RWPE1 (cell line): ENCODE measurements at regions not wholly inside any gene's neighbourhood (a gene's known extent, or its start where the extent isn't known, plus 50 kb on each side); places are given as distances from the start of the nearest gene placed in this dataset.

ENCODE experiments used
- CTCF ChIA-PET: fragments of 350-600 bp; sonication (Branson Sonifier 250); formaldehyde crosslinking; extraction: SDS; loops from one replicate; lab custom pipeline; 2021; lab: Yijun Ruan, JAX
- POLR2A ChIA-PET: fragments of 400-600 bp; formaldehyde crosslinking; extraction: SDS; loops from one replicate; lab custom pipeline; 2020; ENCODE audit warnings: antibody characterized with exemption; ENCODE audit not compliant: low non-redundant PET; lab: Yijun Ruan, JAX
- DNase-seq: peaks from one replicate; pipeline ENCODE4 v3.0.0; 2012; ENCODE audit warnings: low spot score
- H3K27ac ChIP-seq: fragments of 450-650 bp; 2 replicates; pipeline ENCODE4 v1.5.1; 2017
- TF ChIP-seq, protein P1 (sequence below): fragments of 450-650 bp; conservative IDR thresholded peaks from 2 replicates; pipeline ENCODE4 v1.5.1; 2017; ENCODE audit warnings: low read depth, mild to moderate bottlenecking

- TF ChIP-seq, protein P1, sequence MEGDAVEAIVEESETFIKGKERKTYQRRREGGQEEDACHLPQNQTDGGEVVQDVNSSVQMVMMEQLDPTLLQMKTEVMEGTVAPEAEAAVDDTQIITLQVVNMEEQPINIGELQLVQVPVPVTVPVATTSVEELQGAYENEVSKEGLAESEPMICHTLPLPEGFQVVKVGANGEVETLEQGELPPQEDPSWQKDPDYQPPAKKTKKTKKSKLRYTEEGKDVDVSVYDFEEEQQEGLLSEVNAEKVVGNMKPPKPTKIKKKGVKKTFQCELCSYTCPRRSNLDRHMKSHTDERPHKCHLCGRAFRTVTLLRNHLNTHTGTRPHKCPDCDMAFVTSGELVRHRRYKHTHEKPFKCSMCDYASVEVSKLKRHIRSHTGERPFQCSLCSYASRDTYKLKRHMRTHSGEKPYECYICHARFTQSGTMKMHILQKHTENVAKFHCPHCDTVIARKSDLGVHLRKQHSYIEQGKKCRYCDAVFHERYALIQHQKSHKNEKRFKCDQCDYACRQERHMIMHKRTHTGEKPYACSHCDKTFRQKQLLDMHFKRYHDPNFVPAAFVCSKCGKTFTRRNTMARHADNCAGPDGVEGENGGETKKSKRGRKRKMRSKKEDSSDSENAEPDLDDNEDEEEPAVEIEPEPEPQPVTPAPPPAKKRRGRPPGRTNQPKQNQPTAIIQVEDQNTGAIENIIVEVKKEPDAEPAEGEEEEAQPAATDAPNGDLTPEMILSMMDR: no peak
- no peak overlapping the region for H3K27ac ChIP-seq
- POLR2A ChIA-PET: no interaction called here
- CTCF ChIA-PET: no interaction called here
- no peak for DNase-seq
Observed at GRCh38 chr11:106344966-106345365, 267.5 kb downstream of the AASDHPPT start.

DNA sequence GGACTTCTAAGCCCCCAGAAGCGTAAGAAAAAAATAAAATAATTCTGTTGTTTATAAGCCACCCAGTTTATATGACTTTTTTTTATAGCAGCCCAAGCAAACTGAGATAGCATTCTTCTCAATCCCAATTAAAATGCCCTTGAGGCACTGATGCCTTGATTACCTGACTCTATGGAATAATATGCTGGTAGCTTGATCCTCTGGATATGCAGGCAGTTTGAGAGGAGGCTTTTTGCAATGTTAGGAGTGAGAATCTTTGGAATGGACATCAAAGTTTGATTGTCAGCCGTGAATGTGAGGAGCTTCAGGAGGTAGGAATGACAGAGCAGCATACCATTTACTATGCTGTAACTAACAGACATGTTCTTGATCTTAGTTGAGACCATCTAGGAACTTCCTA, 275.6 kb downstream of the AASDHPPT start:
- no peak overlapping the region for H3K27ac ChIP-seq
- DNase-seq: no peak
- TF ChIP-seq, protein P1: no peak
- CTCF ChIA-PET: no interaction called here
- POLR2A ChIA-PET: no interaction called here

GRCh38 chr11:106369224-106369623, 291.8 kb downstream of the AASDHPPT start:
- CTCF ChIA-PET: interaction anchor here (0.7 kb wide), 1 partner anchor 12 kb away, joined by 5 read pairs; no protein-coding TSS in a partner anchor
- no peak overlapping the region for H3K27ac ChIP-seq
- POLR2A ChIA-PET: no interaction called here
- TF ChIP-seq, protein P1: no peak
- no peak for DNase-seq

GRCh38 chr11:106378513-106379179, 301.2 kb downstream of the AASDHPPT start:
- POLR2A ChIA-PET: no interaction called here
- no peak for DNase-seq
- CTCF ChIA-PET: no interaction called here
- no peak overlapping the region for H3K27ac ChIP-seq
- TF ChIP-seq, protein P1: no peak

- ChIA-PET CTCF (interaction anchor here (0.5 kb wide), 1 partner anchor 574 kb away, joined by 3 read pairs; no protein-coding TSS in a partner anchor), POLR2A (no interaction called here)
- H3K27ac ChIP-seq: no peak overlapping the region
- no peak for DNase-seq
- TF ChIP-seq, protein P1: no peak
Observed at GRCh38 chr11:106379265-106379664, 301.8 kb downstream of the AASDHPPT start.

DNA sequence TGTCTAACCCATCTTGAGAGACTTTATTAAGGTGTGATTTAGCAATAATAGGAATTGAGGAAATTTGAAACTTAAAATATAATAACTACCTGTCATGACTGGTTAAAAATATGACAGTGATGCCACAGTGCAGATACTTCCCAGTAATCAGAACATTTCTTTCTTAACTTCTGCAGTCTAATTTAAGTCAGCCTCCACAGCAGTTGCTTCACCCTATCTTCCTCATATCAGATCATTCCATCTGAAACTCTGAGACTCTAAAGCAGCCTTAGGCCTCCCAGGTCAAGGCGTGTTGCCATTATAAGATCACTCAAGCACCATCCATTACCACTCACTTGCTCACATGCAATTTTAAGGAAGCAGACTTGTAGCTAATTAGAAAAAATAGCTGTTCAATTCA, 302.2 kb downstream of the AASDHPPT start:
- H3K27ac ChIP-seq: no peak overlapping the region
- ChIA-PET CTCF (interaction anchor here (0.5 kb wide), 1 partner anchor 574 kb away, joined by 3 read pairs; no protein-coding TSS in a partner anchor), POLR2A (no interaction called here)
- TF ChIP-seq, protein P1: no peak
- DNase-seq: no peak
